Tibial artery (tissue), 4 donors: ENCODE measurements at regions not wholly inside any gene's neighbourhood (a gene's known extent, or its start where the extent isn't known, plus 50 kb on each side); places are given as distances from the start of the nearest gene placed in this dataset.

Source experiments
- DNase-seq, 2 donors: peaks; one replicate each; pipeline ENCODE4 v3.0.0-alpha.2; 2019
- H3K27ac ChIP-seq, 2 donors: fragments of 200-600 bp; sonication (generic) in 1 of 2; 1 replicate in 1 of 2; 2 replicates in 1 of 2; pipeline ENCODE4 v1.5.1; 2018 to 2019; ENCODE audit warnings: mild to moderate bottlenecking in 1 of 2
- H3K27me3 ChIP-seq, 2 donors: fragments of 200-600 bp; sonication (generic) in 1 of 2; one replicate each; pipeline versions ENCODE4 v1.5.1 to v1.6.0; 2016 to 2019
- H3K36me3 ChIP-seq, 3 donors: fragments of 200-600 bp; sonication (generic) in 2 of 3; one replicate each; pipeline ENCODE4 v1.5.1; 2016 to 2019; ENCODE audit warnings: mild to moderate bottlenecking in 2 of 3
- H3K4me1 ChIP-seq, 4 donors: fragments of 200-600 bp; sonication (generic) in 2 of 4; 1 replicate in 3 of 4; 2 replicates in 1 of 4; pipeline ENCODE4 v1.5.1; 2016 to 2019
- H3K4me3 ChIP-seq, 2 donors: fragments of 200-600 bp; sonication (generic) in 1 of 2; 1 replicate in 1 of 2; 2 replicates in 1 of 2; pipeline ENCODE4 v1.5.1; 2018 to 2019; ENCODE audit warnings: mild to moderate bottlenecking in 2 of 2
- H3K9me3 ChIP-seq, 3 donors: fragments of 200-600 bp; sonication (generic) in 1 of 3; one replicate each; pipeline ENCODE4 v1.5.1; 2016 to 2019
- CTCF ChIP-seq, 2 experiments: fragments of 200-600 bp in 1 of 2; fragments of 450-650 bp in 1 of 2; IDR thresholded peaks; one replicate each; pipeline ENCODE4 v1.5.1; 2017 to 2019; ENCODE audit warnings: antibody characterized with exemption in 2 of 2, mild to moderate bottlenecking in 1 of 2, moderate library complexity in 1 of 2
- intact Hi-C: fragments of 100-400 bp; cut with DNase I; formaldehyde crosslinking; loops from one replicate; pipeline ENCODE4 v1.15.0; 2023; ENCODE audit warnings: low total_unique reads

GRCh38 chr3:153624310-153625030, 462.4 kb downstream of the RAP2B start:
- TF ChIP-seq CTCF (IDR thresholded peaks at IDR 0.05) = no peak
- no peaks in the 10 kb centered on the region for H3K4me1 ChIP-seq
- intact Hi-C loops = no loop called here
- no peak overlapping the region for H3K4me3 ChIP-seq
- DNase-seq = no peak
- H3K9me3 ChIP-seq = no peaks in the 10 kb centered on the region
- H3K27me3 ChIP-seq = no peaks in the 10 kb centered on the region
- H3K27ac ChIP-seq = no peak overlapping the region
- H3K36me3 ChIP-seq = no peaks in the 10 kb centered on the region

GRCh38 chr3:153625506-153625905, 463.5 kb downstream of the RAP2B start:
- intact Hi-C loops = no loop called here
- no peak overlapping the region for H3K4me3 ChIP-seq
- no peak overlapping the region for H3K27ac ChIP-seq
- no peaks in the 10 kb centered on the region for H3K27me3 ChIP-seq
- H3K9me3 ChIP-seq = no peaks in the 10 kb centered on the region
- H3K36me3 ChIP-seq = no peaks in the 10 kb centered on the region
- TF ChIP-seq CTCF (IDR thresholded peaks at IDR 0.05) = no peak
- DNase-seq = no peak
- H3K4me1 ChIP-seq = no peaks in the 10 kb centered on the region

- H3K4me3 ChIP-seq = no peak overlapping the region
- H3K36me3 ChIP-seq = no peaks in the 10 kb centered on the region
- intact Hi-C loops = no loop called here
- no peak for TF ChIP-seq CTCF (IDR thresholded peaks at IDR 0.05)
- no peaks in the 10 kb centered on the region for H3K27me3 ChIP-seq
- no peak for DNase-seq
- no peaks in the 10 kb centered on the region for H3K9me3 ChIP-seq
- H3K4me1 ChIP-seq = no peaks in the 10 kb centered on the region
- H3K27ac ChIP-seq = no peak overlapping the region
Measured at GRCh38 chr3:153626158-153626557, 464.1 kb downstream of the RAP2B start.

- no peak overlapping the region for H3K27ac ChIP-seq
Measured at GRCh38 chr3:153628591-153628990, 466.6 kb downstream of the RAP2B start.

GRCh38 chr3:153629148-153629547, 467.1 kb downstream of the RAP2B start:
- H3K4me1 ChIP-seq = no peaks in the 10 kb centered on the region
- no peak overlapping the region for H3K4me3 ChIP-seq
- H3K27me3 ChIP-seq = no peaks in the 10 kb centered on the region
- TF ChIP-seq CTCF (IDR thresholded peaks at IDR 0.05) = no peak
- intact Hi-C loops = no loop called here
- no peaks in the 10 kb centered on the region for H3K9me3 ChIP-seq
- DNase-seq = no peak
- no peak overlapping the region for H3K27ac ChIP-seq
- H3K36me3 ChIP-seq = no peaks in the 10 kb centered on the region

More at GRCh38 chr3:153628591-153628990, 466.6 kb downstream of the RAP2B start:
- Histone ChIP-seq H3K9me3 (no peaks in the 10 kb centered on the region), H3K36me3 (no peaks in the 10 kb centered on the region), H3K27me3 (no peaks in the 10 kb centered on the region), H3K4me3 (no peak overlapping the region), H3K4me1 (no peaks in the 10 kb centered on the region)
- no peak for TF ChIP-seq CTCF (IDR thresholded peaks at IDR 0.05)
- intact Hi-C loops = no loop called here
- no peak for DNase-seq

- Histone ChIP-seq H3K36me3 (no peaks in the 10 kb centered on the region), H3K27ac (no peak overlapping the region), H3K27me3 (no peaks in the 10 kb centered on the region), H3K4me1 (no peaks in the 10 kb centered on the region), H3K4me3 (no peak overlapping the region), H3K9me3 (no peaks in the 10 kb centered on the region)
- no peak for TF ChIP-seq CTCF (IDR thresholded peaks at IDR 0.05)
- DNase-seq = no peak
- intact Hi-C loops = no loop called here
Measured at GRCh38 chr3:153631102-153631501, 469.1 kb downstream of the RAP2B start.
